GM21390 (cell line): ENCODE measurements at regions not wholly inside any gene's neighbourhood (a gene's known extent, or its start where the extent isn't known, plus 50 kb on each side); places are given as distances from the start of the nearest gene placed in this dataset.
"Not testable (repeated sequence)": the region's sequence is repeated elsewhere in the genome, so short reads cannot be mapped to it uniquely, and the experiment has no call there.

Experiments
- ATAC-seq: cut with Tn5 transposase; IDR thresholded peaks from one replicate; pipeline ENCODE4 v1.9.1; 2021; ENCODE audit not compliant: unreplicated experiment

DNA sequence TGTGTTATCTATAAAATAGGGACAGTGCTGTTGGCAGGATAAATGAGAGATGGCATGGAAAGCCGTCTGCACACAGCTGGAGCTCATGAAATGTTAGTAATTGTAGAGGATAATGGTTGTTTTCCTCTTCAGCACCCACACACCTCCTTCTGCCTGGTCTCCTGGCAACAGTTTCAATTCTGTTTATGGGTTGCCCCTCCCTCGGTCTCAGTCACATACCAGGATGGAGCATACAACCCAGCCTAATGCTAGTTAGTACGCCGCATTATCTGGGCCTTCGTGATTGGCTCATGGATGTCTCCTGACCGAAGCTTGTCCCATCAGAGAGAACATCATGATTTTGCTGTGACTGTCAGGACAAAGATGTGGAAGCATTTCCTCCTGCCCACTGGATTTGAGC, 126.2 kb upstream of the WSCD1 start:
- no peak for ATAC-seq

DNA sequence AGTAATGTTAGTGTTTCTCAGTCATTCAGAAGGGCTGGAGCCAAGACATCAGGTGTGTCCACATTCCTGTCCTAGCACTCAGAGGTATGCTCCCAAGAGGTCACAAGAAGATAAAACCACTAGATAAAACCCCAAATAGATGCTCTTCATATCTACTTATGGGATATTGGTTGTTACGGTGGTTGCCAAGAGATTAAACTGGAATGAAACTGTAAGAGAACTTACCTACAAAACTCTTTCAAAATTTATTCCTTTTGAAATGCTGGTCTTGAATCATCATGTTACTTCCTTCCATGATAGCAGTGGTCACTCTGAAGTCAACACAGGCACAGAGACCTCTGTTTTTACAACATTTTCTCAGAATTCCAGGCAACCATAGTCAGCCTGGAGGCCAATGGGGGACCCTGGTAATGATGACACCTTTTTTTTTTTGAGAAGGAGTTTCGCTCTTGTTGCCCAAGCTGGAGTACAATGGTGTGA, 122.4 kb upstream of the WSCD1 start:
- no peak for ATAC-seq

DNA sequence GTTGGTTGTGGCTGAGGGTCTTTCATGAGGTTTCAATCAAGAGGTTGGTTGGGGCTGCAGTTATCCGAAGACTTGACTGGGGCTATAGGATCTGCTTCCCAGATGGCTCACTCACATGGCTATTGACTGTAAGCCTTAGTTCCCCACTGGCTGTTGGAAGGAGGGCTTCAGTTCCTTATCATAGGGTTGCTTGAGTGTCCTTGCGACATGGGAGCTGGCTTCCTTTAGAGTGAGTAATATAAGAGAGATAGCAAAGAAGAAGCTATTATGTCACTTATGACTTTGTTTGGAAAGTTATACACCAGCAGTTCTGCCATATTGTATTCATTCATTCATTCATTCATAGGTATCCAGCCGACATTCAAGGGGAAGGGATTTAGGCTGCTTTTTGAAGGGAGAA, 121.4 kb upstream of the WSCD1 start:
- ATAC-seq, result no peak

DNA sequence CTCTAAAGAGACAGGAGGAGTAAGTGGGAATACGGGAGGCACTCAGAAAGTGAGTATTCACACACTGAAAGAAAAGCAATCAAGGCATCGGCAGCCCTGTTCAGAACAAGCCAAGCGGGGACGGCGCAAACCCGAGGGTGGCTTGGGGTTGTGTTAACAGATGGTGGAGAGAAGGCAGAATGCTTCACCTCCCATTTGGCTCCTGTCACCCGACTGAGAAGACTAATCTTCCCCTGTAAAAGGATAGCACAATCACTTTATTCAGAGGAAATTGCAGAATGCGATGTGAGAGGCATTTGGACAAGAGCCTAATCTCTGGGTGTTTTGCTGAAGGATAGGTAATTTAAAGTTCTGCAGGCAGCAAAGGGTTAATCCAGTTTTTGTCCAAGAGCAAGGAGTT, 119.3 kb upstream of the WSCD1 start:
- ATAC-seq, result no peak

- ATAC-seq, result no peak
Measured at GRCh38 chr17:5951912-5952311, 118.3 kb upstream of the WSCD1 start.

GRCh38 chr17:5952518-5952917, 117.7 kb upstream of the WSCD1 start:
- ATAC-seq, result no peak

GRCh38 chr17:5955764-5956163, 114.4 kb upstream of the WSCD1 start:
- ATAC-seq, result no peak

DNA sequence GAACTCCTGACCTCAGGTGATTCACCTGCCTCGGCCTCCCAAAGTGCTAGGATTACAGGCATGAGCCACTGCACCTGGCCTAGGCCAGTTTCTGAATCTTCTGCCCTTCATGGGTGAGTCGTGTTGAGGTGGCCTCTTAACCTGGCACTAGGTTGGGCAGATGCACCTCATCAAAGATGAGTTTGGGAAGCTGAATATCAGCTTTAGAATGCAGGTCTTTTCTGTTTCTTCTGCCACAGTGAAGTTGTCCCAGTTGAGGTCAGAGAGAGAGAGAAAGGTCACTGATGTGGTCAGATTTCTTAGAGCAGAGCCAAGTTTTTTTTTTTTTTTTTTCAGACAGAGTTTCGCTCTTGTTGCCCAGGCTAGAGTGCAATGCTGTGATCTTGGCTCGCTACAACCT, 111.3 kb upstream of the WSCD1 start:
- ATAC-seq, result no peak

DNA sequence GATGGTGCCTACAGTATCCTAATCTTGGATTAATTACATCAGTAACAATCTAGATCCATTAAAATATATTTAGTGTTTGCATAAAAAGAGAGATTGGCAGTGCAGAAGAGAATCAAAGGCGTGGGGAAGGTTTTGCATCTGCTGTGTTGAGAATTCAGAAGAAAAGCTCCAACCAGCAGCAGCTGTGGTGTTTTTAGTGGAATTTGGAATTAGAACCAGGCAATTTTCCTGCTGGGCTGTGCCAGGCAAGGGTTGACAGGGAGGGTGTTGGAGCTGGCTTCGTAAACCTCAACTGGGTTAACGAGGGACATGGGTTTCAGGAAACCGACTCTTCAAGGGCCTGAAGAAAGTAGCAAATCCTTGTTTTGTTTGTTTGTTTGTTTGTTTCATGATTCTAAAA, 107.8 kb upstream of the WSCD1 start:
- ATAC-seq, result no peak

DNA sequence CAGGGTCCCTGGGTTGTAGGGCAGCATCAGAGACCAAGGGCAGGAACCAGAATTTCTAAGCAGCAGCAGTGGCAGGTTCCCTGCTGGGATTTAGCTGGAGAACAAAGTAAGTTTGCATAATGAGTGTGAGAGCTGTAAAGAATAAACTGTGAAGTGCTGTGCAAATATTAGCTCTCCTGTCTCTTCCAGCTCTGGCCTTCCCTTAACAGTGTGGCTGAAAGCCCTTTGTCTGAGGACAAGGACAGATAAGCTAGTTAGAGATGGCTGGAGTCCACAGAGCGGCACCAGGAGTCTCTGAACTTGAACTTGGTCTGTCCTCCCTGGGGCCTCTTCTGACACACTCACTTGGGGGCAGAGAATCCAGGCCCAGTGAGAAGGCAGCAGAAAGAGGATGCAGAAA, 98.2 kb upstream of the WSCD1 start:
- no peak for ATAC-seq

GRCh38 chr17:5973410-5973809, 96.8 kb upstream of the WSCD1 start:
- ATAC-seq, result no peak

DNA sequence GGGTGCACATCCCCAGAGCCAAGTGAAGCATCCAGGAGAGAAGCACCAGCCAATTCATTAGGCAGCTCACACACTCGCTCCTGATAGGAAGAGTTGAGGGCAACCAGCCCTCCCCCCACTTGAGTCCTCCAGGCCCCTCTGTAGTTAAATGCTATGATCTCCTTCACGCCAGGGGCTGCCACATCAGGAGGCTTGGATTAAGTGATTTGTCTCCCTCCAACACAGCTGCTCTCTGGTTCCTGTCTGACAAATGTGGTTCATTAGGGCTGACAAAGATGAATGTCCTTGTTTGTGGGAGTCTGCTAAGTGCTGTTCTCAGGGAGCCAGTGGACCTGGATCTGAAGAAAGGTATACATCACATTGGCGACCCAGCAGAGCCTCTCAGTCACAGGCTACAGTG, 94.5 kb upstream of the WSCD1 start:
- no peak for ATAC-seq

DNA sequence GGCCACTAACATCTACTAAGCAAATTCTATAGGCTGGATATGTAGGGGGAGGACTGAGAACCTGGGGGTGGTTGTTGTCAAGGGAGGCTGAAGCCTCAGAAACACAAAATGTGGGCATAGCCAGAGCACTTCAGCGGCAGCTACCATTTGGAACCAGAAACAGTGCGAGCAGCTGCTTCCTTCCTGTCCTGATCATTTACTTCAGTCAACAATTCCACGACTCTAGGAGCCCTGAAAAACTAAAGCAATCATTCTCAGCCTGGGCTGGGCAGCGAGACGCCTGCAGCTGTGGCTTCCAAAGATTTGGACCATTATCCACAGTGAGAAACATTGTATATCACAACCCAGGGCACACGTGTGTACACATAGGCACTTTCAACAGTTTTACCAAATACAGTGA, 93.9 kb upstream of the WSCD1 start:
- no peak for ATAC-seq

GRCh38 chr17:5978496-5978895, 91.7 kb upstream of the WSCD1 start:
- no peak for ATAC-seq

- ATAC-seq, result no peak
Measured at GRCh38 chr17:5980941-5981340, 89.2 kb upstream of the WSCD1 start.

- no peak for ATAC-seq
Measured at GRCh38 chr17:5986644-5987043, 83.5 kb upstream of the WSCD1 start.

GRCh38 chr17:6000426-6000825, 69.8 kb upstream of the WSCD1 start:
- ATAC-seq, result no peak

- not testable (repeated sequence) for ATAC-seq
Measured at GRCh38 chr17:6003221-6003620, 67.0 kb upstream of the WSCD1 start.

GRCh38 chr17:6005939-6006338, 64.2 kb upstream of the WSCD1 start:
- no peak for ATAC-seq

DNA sequence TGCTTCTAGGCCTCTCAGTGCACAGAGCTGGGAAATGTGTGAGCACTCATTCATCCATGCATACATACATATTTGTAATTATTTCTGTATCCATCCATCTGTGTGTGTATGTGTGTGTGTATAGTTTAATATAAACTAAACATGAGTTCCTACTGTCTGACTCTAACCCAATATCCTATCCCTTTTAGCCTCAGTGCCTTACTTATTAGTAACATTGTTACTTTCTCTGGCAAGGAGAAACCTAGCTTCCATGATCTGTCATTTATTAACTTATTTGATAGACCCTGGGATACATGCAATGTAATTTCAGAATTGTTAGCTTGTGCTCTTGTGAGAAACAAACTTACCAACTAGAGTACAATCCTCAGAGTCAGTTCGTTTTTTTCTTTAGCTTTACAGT, 59.0 kb upstream of the WSCD1 start:
- ATAC-seq, result no peak

DNA sequence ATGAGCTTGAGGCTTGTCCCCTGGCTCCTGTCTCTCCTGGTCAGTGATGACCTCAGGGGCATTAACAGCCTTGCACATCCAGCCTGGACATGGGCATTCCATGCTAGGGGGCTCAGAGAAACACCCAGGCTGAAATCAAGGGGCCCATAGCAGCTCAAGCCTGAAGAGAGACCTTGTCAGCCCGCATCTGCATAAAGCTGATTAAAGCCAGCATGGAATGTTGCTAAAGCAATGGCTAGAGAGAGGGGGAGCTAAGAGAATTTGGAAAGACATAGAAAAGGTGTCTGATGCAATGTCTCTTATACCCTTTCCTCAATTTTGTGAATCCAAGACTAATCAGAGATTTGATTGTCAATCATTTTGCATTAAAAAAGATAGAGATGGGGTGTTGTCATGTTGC, 51.4 kb upstream of the WSCD1 start:
- ATAC-seq, result no peak

GRCh38 chr17:6019959-6020358, 50.2 kb upstream of the WSCD1 start:
- no peak for ATAC-seq

- ATAC-seq, result no peak
Measured at GRCh38 chr17:6020376-6021010, 49.7 kb upstream of the WSCD1 start.
